Mesothelial cell of epicardium (in vitro differentiated cells): ENCODE measurements at regions not wholly inside any gene's neighbourhood (a gene's known extent, or its start where the extent isn't known, plus 50 kb on each side); places are given as distances from the start of the nearest gene placed in this dataset.

ENCODE experiments used
- DNase-seq, 2 experiments: peaks; one replicate each; pipeline ENCODE4 v3.0.0; 2021; ENCODE audit warnings: low spot score in 2 of 2; ENCODE audit not compliant: unreplicated experiment in 2 of 2
- H3K27ac Mint-ChIP-seq: 2 replicates; pipeline ENCODE4 v1.8.0; 2021; ENCODE audit warnings: mixed read lengths
- H3K27me3 Mint-ChIP-seq: 2 replicates; pipeline ENCODE4 v1.8.0; 2021; ENCODE audit warnings: low read depth, mixed read lengths
- H3K36me3 Mint-ChIP-seq: 2 replicates; pipeline ENCODE4 v1.8.0; 2021; ENCODE audit warnings: mixed read lengths
- H3K4me1 Mint-ChIP-seq: 2 replicates; pipeline ENCODE4 v1.8.0; 2021; ENCODE audit warnings: mixed read lengths
- H3K4me3 Mint-ChIP-seq: 2 replicates; pipeline ENCODE4 v1.8.0; 2021; ENCODE audit warnings: mild to moderate bottlenecking, moderate library complexity, mixed read lengths
- H3K9me3 Mint-ChIP-seq: 2 replicates; pipeline ENCODE4 v1.8.0; 2021; ENCODE audit warnings: mixed read lengths
- TF ChIP-seq, protein P1 (sequence below): fragments of 200-600 bp; sonication (generic); IDR thresholded peaks from one replicate; pipeline ENCODE4 v1.5.0; 2021; ENCODE audit warnings: antibody characterized with exemption; ENCODE audit not compliant: unreplicated experiment

DNA sequence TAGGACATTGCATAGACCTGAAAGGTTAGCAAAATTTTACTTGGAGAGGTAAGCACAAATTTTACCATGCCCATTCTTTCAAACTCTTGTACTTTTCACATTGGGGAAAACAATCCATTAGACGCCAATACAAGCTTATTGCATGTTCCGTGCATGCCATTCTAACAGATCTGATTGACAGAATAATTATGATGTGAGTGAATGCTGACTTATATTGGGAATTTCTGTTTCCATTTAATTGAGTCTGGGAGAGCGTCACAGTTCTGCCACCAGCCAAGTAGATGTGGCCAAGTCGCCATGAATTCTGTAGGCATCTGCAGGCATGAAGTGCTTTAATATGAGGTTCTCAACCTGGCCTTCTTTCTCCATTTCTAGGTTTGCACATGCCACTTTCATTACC is 1097.4 kb downstream of the VRK1 start:
- no peak overlapping the region for H3K4me3 Mint-ChIP-seq
- DNase-seq = no peak
- peaks cover 6% of the 10 kb centered on the region for H3K27me3 Mint-ChIP-seq
- no peaks in the 10 kb centered on the region for H3K4me1 Mint-ChIP-seq
- no peaks in the 10 kb centered on the region for H3K36me3 Mint-ChIP-seq
- no peak overlapping the region for H3K27ac Mint-ChIP-seq
- TF ChIP-seq, protein P1, sequence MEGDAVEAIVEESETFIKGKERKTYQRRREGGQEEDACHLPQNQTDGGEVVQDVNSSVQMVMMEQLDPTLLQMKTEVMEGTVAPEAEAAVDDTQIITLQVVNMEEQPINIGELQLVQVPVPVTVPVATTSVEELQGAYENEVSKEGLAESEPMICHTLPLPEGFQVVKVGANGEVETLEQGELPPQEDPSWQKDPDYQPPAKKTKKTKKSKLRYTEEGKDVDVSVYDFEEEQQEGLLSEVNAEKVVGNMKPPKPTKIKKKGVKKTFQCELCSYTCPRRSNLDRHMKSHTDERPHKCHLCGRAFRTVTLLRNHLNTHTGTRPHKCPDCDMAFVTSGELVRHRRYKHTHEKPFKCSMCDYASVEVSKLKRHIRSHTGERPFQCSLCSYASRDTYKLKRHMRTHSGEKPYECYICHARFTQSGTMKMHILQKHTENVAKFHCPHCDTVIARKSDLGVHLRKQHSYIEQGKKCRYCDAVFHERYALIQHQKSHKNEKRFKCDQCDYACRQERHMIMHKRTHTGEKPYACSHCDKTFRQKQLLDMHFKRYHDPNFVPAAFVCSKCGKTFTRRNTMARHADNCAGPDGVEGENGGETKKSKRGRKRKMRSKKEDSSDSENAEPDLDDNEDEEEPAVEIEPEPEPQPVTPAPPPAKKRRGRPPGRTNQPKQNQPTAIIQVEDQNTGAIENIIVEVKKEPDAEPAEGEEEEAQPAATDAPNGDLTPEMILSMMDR = no peak
- no peaks in the 10 kb centered on the region for H3K9me3 Mint-ChIP-seq

- H3K27me3 Mint-ChIP-seq = peaks cover 8% of the 10 kb centered on the region
- no peak overlapping the region for H3K27ac Mint-ChIP-seq
- H3K4me3 Mint-ChIP-seq = no peak overlapping the region
- TF ChIP-seq, protein P1 = no peak
- no peaks in the 10 kb centered on the region for H3K9me3 Mint-ChIP-seq
- no peaks in the 10 kb centered on the region for H3K36me3 Mint-ChIP-seq
- peaks cover 2% of the 10 kb centered on the region for H3K4me1 Mint-ChIP-seq
- no peak for DNase-seq
Observed at GRCh38 chr14:97900196-97900854, 1103.1 kb downstream of the VRK1 start.

DNA sequence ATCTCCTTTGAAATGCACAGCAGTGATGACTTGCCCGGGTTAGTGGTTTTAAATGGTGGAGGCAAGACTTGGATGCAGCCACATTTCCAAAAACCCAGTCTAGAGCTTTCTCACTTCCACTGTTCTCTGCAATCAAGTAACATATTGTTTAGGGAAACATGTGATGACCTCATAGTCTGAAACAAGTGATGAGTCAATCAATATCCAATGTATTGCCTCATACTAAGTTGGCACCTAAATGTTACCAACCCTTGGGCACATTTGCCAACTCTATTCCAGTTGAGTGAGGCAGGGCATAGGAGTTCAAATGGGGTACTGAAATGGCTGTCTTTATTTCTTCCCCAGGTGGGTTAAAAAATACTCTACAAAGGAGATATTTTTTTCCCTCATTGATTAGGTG is 1105.4 kb downstream of the VRK1 start:
- TF ChIP-seq, protein P1 = no peak
- Mint-ChIP-seq H3K36me3 (no peaks in the 10 kb centered on the region), H3K9me3 (no peaks in the 10 kb centered on the region), H3K27me3 (peaks cover 8% of the 10 kb centered on the region), H3K4me1 (peaks cover 2% of the 10 kb centered on the region), H3K4me3 (no peak overlapping the region), H3K27ac (no peak overlapping the region)
- no peak for DNase-seq

DNA sequence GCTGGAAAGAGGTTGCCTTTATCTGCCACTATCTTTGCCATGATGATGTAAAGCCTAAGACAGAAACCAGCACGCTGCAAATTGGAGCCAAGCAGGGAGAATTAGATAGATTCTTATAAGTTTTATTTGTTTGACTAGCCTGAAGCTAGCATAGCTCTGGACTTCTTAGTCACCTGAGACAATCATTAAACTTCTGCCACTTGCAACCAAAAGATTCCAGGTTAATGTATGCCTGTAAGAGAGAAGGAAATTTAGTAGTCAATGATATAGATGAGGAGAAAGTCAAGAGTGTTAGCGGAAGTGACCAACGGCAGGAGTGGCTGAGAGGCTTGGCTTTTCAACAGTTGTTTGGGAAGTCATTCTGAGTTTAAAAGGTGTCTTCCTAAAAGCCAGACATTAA is 1106.6 kb downstream of the VRK1 start:
- Mint-ChIP-seq H3K4me3 (no peak overlapping the region), H3K9me3 (peaks cover 9% of the 10 kb centered on the region), H3K4me1 (peaks cover 2% of the 10 kb centered on the region), H3K27ac (no peak overlapping the region), H3K36me3 (no peaks in the 10 kb centered on the region), H3K27me3 (peaks cover 12% of the 10 kb centered on the region)
- no peak for DNase-seq
- TF ChIP-seq, protein P1 = no peak

- Mint-ChIP-seq H3K9me3 (peaks cover 13% of the 10 kb centered on the region), H3K4me3 (no peak overlapping the region), H3K4me1 (peaks cover 3% of the 10 kb centered on the region), H3K27me3 (peaks cover 40% of the 10 kb centered on the region), H3K27ac (no peak overlapping the region), H3K36me3 (no peaks in the 10 kb centered on the region)
- TF ChIP-seq, protein P1 = no peak
- DNase-seq = no peak
Observed at GRCh38 chr14:97912217-97912616, 1115.0 kb downstream of the VRK1 start.

- Mint-ChIP-seq H3K36me3 (no peaks in the 10 kb centered on the region), H3K4me1 (peaks cover 3% of the 10 kb centered on the region), H3K27ac (no peak overlapping the region), H3K27me3 (peaks cover 32% of the 10 kb centered on the region), H3K4me3 (no peak overlapping the region), H3K9me3 (no peaks in the 10 kb centered on the region)
- no peak for DNase-seq
- TF ChIP-seq, protein P1 = no peak
Observed at GRCh38 chr14:97916100-97916499, 1118.9 kb downstream of the VRK1 start.
